Gastroesophageal sphincter (tissue), 4 donors: ENCODE measurements at regions not wholly inside any gene's neighbourhood (a gene's known extent, or its start where the extent isn't known, plus 50 kb on each side); places are given as distances from the start of the nearest gene placed in this dataset.

Source experiments
- ATAC-seq: fragments of 150-250 bp; one replicate; pipeline ENCODE4 v1.9.1; 2016; ENCODE audit warnings: mild to moderate bottlenecking, moderate library complexity
- H3K27ac ChIP-seq, 4 donors: fragments of 200-600 bp; sonication (generic) in 3 of 4; 1 replicate in 3 of 4; 2 replicates in 1 of 4; pipeline ENCODE4 v1.5.1; 2016 to 2019
- H3K27me3 ChIP-seq: fragments of 200-600 bp; sonication (generic); one replicate; pipeline ENCODE4 v1.5.1; 2019
- H3K36me3 ChIP-seq, 2 donors: fragments of 200-600 bp; sonication (generic); one replicate each; pipeline ENCODE4 v1.5.1; 2019; ENCODE audit warnings: control low read depth in 1 of 2
- H3K4me1 ChIP-seq, 3 donors: fragments of 200-600 bp; sonication (generic); 1 replicate in 2 of 3; 2 replicates in 1 of 3; pipeline ENCODE4 v1.5.1; 2016 to 2019; ENCODE audit warnings: control low read depth in 2 of 3
- H3K4me3 ChIP-seq, 2 donors: fragments of 200-600 bp; sonication (generic); one replicate each; pipeline ENCODE4 v1.5.1; 2019; ENCODE audit warnings: mild to moderate bottlenecking in 1 of 2, moderate library complexity in 1 of 2
- H3K9me3 ChIP-seq, 3 donors: fragments of 200-600 bp; sonication (generic); one replicate each; pipeline ENCODE4 v1.5.1; 2017 to 2019; ENCODE audit warnings: control low read depth in 2 of 3
- EP300 ChIP-seq: sonication (generic); formaldehyde crosslinking; IDR thresholded peaks from one replicate; pipeline ENCODE4 v1.6.1; 2017; ENCODE audit warnings: antibody characterized with exemption, mild to moderate bottlenecking
- POLR2A ChIP-seq, 2 donors: fragments of 450-650 bp; IDR thresholded peaks; one replicate each; pipeline ENCODE4 v1.6.1; 2017; ENCODE audit warnings: antibody characterized with exemption in 2 of 2, mild to moderate bottlenecking in 2 of 2, moderate library complexity in 1 of 2
- POLR2AphosphoS5 ChIP-seq: sonication (generic); formaldehyde crosslinking; IDR thresholded peaks from one replicate; pipeline ENCODE4 v1.6.1; 2017; ENCODE audit warnings: antibody characterized with exemption
- WGBS, 2 donors: methylation state at CpG; one replicate each; pipeline ENCODE4 v1.1.5; 2018; ENCODE audit warnings: low coverage in 1 of 2; 5-methylcytosine and 5-hydroxymethylcytosine counted together
- TF ChIP-seq, protein P1 (sequence below), 4 experiments: fragments of 200-600 bp in 2 of 4; fragments of 450-650 bp in 2 of 4; sonication (generic) in 1 of 4; IDR thresholded peaks; one replicate each; pipeline ENCODE4 v1.5.1; 2017 to 2019; ENCODE audit warnings: antibody characterized with exemption in 4 of 4, mild to moderate bottlenecking in 2 of 4, moderate library complexity in 2 of 4

GRCh38 chr3:76132154-76132470 is 346.8 kb upstream of the ZNF717 start:
- Histone ChIP-seq H3K9me3 (no peaks in the 10 kb centered on the region), H3K4me3 (no peak overlapping the region), H3K36me3 (no peaks in the 10 kb centered on the region), H3K27me3 (no peaks in the 10 kb centered on the region), H3K27ac (no peak overlapping the region), H3K4me1 (no peaks in the 10 kb centered on the region)
- no peak for ATAC-seq
- TF ChIP-seq, protein P1, sequence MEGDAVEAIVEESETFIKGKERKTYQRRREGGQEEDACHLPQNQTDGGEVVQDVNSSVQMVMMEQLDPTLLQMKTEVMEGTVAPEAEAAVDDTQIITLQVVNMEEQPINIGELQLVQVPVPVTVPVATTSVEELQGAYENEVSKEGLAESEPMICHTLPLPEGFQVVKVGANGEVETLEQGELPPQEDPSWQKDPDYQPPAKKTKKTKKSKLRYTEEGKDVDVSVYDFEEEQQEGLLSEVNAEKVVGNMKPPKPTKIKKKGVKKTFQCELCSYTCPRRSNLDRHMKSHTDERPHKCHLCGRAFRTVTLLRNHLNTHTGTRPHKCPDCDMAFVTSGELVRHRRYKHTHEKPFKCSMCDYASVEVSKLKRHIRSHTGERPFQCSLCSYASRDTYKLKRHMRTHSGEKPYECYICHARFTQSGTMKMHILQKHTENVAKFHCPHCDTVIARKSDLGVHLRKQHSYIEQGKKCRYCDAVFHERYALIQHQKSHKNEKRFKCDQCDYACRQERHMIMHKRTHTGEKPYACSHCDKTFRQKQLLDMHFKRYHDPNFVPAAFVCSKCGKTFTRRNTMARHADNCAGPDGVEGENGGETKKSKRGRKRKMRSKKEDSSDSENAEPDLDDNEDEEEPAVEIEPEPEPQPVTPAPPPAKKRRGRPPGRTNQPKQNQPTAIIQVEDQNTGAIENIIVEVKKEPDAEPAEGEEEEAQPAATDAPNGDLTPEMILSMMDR (IDR thresholded peaks at IDR 0.05), result no peak
- TF ChIP-seq POLR2AphosphoS5, result no peak
- no peak for TF ChIP-seq EP300
- no peak for TF ChIP-seq POLR2A (IDR thresholded peaks at IDR 0.05)
- WGBS, 2 donors, result 52 to 71% methylated on average over 3 of the region's 3 CpGs

GRCh38 chr3:76134166-76134565 is 348.8 kb upstream of the ZNF717 start:
- Histone ChIP-seq H3K4me3 (no peak overlapping the region), H3K9me3 (no peaks in the 10 kb centered on the region), H3K4me1 (no peaks in the 10 kb centered on the region), H3K36me3 (no peaks in the 10 kb centered on the region), H3K27ac (no peak overlapping the region), H3K27me3 (no peaks in the 10 kb centered on the region)
- TF ChIP-seq, protein P1 (IDR thresholded peaks at IDR 0.05), result no peak
- TF ChIP-seq POLR2AphosphoS5 (no peak), POLR2A (IDR thresholded peaks at IDR 0.05) (no peak), EP300 (no peak)
- no peak for ATAC-seq
- 67 to 72% methylated on average over 3 to 6 of the region's 6 CpGs for WGBS, 2 donors

DNA sequence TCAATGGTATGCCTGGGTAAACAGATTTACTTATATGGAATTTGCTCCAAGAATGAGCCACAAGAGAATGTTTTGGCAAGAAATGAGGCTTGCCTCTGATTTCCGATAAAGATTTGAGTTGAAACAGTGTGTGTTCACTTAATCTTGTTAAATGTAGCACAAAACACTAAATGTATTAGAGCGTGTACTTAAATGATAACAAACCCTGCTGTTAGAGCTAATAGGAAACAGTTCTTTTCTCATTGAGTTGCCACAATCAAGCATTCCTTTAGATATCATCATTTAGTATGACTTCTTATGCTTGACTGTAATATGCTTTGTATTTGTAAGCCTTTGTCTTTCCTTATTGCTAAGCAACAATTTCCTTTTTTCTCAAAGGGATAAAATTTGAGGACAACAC is 353.6 kb upstream of the ZNF717 start:
- H3K4me1 ChIP-seq, result no peaks in the 10 kb centered on the region
- no peak for ATAC-seq
- TF ChIP-seq, protein P1 (IDR thresholded peaks at IDR 0.05), result no peak
- TF ChIP-seq POLR2AphosphoS5, result no peak
- TF ChIP-seq POLR2A (IDR thresholded peaks at IDR 0.05), result no peak
- TF ChIP-seq EP300, result no peak
- no peaks in the 10 kb centered on the region for H3K27me3 ChIP-seq
- no peaks in the 10 kb centered on the region for H3K9me3 ChIP-seq
- WGBS, 2 donors, result 10 to 60% methylated on average over 2 of the region's 2 CpGs
- H3K36me3 ChIP-seq, result no peaks in the 10 kb centered on the region
- H3K27ac ChIP-seq, result no peak overlapping the region
- H3K4me3 ChIP-seq, result no peak overlapping the region

GRCh38 chr3:76147846-76148245 is 362.5 kb upstream of the ZNF717 start:
- H3K9me3 ChIP-seq, result peaks cover 0 to 10% (median 0%) of the 10 kb centered on the region in 3 donors
- 25 to 56% methylated on average over 2 of the region's 2 CpGs for WGBS, 2 donors
- no peaks in the 10 kb centered on the region for H3K36me3 ChIP-seq
- no peaks in the 10 kb centered on the region for H3K27me3 ChIP-seq
- no peak overlapping the region for H3K4me3 ChIP-seq
- no peak overlapping the region for H3K27ac ChIP-seq
- TF ChIP-seq POLR2AphosphoS5, result no peak
- TF ChIP-seq POLR2A (IDR thresholded peaks at IDR 0.05), result no peak
- TF ChIP-seq, protein P1 (IDR thresholded peaks at IDR 0.05), result no peak
- no peak for TF ChIP-seq EP300
- no peak for ATAC-seq
- no peaks in the 10 kb centered on the region for H3K4me1 ChIP-seq

DNA sequence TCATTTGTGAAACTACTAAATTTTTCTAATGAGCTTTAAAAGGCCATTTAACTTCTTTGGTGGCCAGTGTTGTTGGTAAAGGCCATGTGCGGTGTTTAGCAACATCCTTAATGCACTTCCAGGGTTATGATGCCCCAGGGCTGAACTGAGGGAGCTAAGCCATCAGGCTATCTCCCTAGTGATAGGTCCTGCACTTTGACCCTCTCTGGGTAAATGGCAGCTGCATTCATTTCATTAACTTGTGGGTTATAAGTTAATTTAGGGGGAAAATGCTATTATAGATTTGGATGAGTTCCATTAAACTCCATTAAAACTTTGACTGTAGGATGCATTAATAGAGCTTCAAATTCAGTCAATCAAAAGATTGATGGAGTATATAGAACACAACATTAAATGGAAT is 366.7 kb upstream of the ZNF717 start:
- Histone ChIP-seq H3K27me3 (no peaks in the 10 kb centered on the region), H3K4me3 (no peak overlapping the region), H3K4me1 (no peaks in the 10 kb centered on the region), H3K27ac (no peak overlapping the region), H3K36me3 (no peaks in the 10 kb centered on the region), H3K9me3 (peaks cover 0 to 10% (median 0%) of the 10 kb centered on the region in 3 donors)
- WGBS, 2 donors, result 89 to 90% methylated on average over 1 of the region's 1 CpG
- TF ChIP-seq EP300, result no peak
- no peak for TF ChIP-seq POLR2AphosphoS5
- ATAC-seq, result no peak

DNA sequence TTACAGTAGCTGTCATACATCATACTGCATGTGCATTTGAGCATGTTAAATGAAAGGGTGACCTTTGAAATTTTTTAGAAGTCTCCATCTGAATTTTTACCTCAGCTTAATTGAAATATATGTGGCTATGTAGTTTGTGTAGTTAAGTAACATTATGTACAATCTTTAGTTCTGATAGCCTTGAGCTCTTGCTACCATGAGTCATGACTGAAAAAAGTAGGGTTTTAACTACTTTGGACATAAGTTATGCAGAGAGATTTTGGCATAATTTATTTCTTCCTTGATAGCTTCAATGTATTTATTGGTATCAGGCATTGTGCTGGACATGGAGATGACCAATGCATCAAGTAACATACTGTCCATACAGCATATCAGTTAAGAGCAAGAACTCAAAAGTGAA is 376.5 kb upstream of the ZNF717 start:
- TF ChIP-seq POLR2AphosphoS5, result no peak
- TF ChIP-seq, protein P1 (IDR thresholded peaks at IDR 0.05), result no peak
- TF ChIP-seq POLR2A (IDR thresholded peaks at IDR 0.05), result no peak
- TF ChIP-seq EP300, result no peak

More for the DNA sequence above, 376.5 kb upstream of the ZNF717 start:
- Histone ChIP-seq H3K9me3 (no peaks in the 10 kb centered on the region), H3K4me3 (no peak overlapping the region), H3K27ac (no peak overlapping the region), H3K27me3 (no peaks in the 10 kb centered on the region), H3K36me3 (no peaks in the 10 kb centered on the region), H3K4me1 (no peaks in the 10 kb centered on the region)
- no peak for ATAC-seq
